ENCODE measurements at regions not wholly inside any gene's neighbourhood (a gene's known extent, or its start where the extent isn't known, plus 50 kb on each side); places are given as distances from the start of the nearest gene placed in this dataset.

- no peak for DNase-seq
Observed at GRCh38 chr22:49499433-49500075, 328.1 kb downstream of the BRD1 start.

GRCh38 chr22:49497266-49497665, 330.4 kb downstream of the BRD1 start:
- DNase-seq, result peak; percentile 15

GRCh38 chr22:49494555-49494954, 333.1 kb downstream of the BRD1 start:
- DNase-seq, result no peak

GRCh38 chr22:49492741-49493251, 334.9 kb downstream of the BRD1 start:
- no peak for DNase-seq

GRCh38 chr22:49492308-49492707, 335.4 kb downstream of the BRD1 start:
- no peak for DNase-seq

GRCh38 chr22:49491726-49492125, 335.9 kb downstream of the BRD1 start:
- DNase-seq, result no peak

DNA sequence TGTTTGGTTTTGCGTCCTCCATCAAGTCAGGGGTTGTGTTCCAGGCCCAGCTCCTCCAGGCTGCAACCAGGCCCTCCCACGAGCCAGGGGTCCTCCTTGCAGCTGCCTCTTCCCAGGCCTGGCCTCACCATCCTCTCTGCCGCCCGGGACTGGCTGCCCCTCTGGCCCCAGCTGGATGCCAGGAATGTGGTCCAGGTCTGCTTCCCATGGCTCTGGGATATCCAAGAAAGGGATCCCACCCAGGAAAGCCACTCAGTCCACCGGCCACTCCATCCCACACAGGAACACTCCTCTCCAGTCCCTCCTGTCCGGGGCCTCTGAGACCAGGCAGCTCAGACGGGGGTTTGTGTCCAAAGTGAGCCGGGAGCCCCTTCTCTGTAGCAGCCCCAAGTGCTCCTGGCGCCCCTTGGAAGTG, 336.4 kb downstream of the BRD1 start:
- no peak for DNase-seq

- no peak for DNase-seq
Observed at GRCh38 chr22:49490692-49491091, 337.0 kb downstream of the BRD1 start.

DNA sequence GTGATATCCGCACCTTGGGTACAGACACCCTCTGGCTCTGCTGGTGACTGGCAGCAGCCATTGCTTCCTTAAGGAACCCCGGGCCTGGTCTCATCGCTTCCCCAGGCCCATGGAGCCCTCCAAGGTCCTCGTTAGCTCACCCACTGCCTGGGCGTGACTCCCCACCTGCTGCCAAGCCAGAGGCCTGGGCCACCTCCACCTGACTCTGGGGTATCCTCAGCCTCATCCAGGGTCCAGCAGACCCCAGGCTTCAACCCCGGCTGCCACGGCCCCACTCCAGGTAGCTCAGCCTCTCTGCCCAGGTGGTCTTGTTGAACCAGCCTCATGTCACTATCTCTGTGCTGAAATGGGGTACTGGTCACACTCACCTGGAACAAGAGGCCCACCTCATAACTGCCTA, 337.9 kb downstream of the BRD1 start:
- no peak for DNase-seq

DNA sequence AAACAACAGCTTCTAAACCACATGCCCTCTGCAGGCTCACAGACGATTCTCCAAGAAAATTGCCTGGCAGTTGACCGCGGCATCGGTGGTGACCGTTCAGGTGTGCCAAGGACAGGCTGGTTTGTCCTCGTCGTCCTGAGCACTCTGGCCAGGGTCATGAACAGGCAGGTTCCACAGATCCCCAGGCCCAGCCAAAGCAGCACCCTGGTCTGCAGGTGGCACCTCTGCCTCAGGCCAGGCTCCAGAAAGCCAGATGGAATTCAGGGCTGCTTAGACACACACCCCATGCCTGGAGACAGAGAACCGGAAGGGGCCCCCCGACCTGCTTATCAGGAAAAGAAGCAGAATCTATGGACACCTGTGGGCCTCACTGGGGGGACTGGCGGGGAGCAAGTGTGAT, 338.7 kb downstream of the BRD1 start:
- DNase-seq, result no peak

DNA sequence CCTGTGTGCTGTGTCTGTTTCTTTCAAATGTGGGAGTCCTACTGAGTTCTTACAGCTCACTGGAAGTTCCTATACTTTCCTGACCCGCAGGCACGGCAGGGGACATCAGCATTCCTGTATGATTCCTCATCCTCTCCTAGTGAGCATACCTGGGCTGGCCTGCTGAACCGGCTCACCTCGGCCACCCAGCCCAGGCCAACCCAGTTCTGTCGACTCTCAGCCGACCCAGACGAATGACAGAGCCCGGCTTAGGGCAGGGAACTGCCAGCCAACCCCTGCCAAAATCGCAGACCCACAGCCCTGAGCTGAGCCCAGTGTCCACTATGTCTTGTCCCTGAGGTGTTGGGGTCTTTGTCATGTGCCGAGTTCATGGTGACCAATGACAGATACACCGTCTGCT, 339.7 kb downstream of the BRD1 start:
- no peak for DNase-seq

- DNase-seq, result no peak
Observed at GRCh38 chr22:49486225-49486624, 341.4 kb downstream of the BRD1 start.

GRCh38 chr22:49483946-49484345, 343.7 kb downstream of the BRD1 start:
- DNase-seq, result no peak

DNA sequence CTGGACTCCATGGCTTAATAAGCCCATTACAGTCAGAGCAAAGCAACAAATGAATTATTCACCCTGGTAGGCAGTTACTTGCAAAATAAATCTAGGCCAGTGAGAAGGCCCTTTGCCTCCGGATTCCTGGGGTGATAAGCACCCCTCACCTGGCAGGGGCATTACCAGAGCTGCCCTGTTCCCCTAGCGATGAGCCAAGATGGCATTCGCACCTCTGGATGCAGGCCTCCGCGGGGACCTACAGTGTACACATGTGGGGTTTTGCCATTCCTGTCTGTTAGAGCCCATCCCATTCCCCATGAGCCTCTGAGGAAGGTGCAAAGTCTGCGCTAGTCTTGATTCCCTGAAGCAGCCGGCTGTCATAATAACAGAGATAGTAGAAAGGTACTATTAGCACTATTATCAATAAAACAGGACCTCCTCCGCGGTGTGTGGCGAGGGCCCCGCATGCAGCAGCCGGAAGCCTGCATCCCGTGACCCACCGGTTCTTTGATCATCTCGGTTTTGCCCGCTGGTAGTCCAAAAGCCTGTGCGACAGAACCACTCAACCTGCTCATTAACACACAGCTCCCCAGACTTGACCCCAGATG, 344.3 kb downstream of the BRD1 start:
- no peak for DNase-seq

- DNase-seq, result no peak
Observed at GRCh38 chr22:49482811-49483210, 344.9 kb downstream of the BRD1 start.

DNA sequence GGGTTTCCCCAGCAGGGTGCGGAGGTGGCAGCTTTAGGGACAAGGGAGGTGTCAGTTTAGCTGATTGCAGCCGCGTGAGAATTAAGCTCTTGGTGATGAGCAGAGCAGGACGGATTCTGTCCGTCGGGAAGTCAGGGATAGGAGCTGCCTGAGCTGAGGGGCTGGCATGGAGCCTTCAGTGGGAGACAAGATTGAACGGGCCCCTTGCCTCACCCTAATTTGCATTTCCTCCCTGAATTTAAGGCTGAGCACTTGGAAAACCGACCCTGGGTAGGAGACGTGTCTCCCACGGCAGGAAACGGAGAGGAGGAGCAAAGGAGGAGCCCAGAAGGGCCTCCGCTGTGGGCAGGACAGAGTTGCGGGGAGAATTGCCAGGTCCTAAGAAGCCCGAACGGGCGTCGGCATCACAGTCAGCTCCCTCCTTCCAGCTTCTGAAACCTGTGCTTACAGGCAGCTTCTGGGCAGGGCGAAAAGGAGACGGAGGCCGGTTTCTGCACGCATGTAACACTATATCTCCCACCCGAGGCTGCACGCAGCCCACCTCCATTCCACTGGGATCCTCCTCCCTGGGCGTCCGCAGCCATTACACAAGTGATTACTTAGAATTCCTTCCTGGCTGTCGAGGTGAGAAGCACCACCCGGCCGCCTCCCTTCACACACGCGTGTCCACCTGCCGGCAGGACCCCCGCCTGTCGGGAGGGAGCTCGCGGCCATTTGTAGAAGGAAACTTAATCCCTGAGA, 345.8 kb downstream of the BRD1 start:
- no peak for DNase-seq

GRCh38 chr22:49480896-49481658, 346.6 kb downstream of the BRD1 start:
- DNase-seq, result no peak

GRCh38 chr22:49480331-49480730, 347.3 kb downstream of the BRD1 start:
- no peak for DNase-seq

DNA sequence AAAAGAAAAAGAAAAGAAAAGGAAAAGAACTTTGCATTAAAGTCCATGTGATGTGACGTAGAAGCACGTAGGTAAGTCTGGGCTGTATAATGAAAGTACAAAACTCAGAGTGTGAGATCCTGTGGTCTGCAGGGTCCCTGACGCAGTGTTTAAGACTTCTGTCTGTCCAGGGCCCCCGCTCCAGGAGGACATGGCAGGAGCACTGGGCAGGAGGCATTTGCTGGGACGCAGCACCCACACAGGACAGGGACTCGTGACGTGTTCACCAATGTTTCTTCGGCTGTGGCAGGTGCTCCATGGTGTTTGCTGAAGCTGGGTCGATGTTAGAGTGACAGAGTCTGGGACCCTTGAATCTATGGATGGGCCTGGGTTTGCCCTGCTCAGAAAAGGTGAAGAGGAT, 348.1 kb downstream of the BRD1 start:
- no peak for DNase-seq

DNA sequence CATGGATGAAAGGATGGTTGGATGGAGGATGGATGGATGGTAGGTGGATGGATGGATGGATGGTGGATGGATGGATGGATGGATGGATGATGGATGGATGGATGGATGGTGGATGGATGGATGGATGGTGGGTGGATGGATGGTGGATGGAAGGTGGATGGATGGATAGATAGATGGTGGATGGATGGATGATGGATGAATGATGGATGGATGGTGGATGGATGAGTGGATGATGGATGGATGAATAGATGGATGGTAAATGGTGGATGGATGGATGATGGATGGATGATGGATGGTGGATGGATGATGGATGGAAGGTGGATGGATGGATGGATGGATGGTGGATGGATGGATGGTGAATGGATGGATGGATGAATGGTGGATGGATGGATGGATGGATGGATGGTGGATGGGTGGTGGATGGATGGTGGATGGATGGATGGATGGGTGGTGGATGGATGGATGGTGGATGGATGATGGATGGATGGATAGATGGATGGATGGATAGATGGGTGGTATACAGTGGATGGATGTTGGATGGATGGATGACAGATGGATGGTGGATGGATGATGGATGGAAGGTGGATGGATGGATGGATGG, 350.8 kb downstream of the BRD1 start:
- no peak for DNase-seq

DNA sequence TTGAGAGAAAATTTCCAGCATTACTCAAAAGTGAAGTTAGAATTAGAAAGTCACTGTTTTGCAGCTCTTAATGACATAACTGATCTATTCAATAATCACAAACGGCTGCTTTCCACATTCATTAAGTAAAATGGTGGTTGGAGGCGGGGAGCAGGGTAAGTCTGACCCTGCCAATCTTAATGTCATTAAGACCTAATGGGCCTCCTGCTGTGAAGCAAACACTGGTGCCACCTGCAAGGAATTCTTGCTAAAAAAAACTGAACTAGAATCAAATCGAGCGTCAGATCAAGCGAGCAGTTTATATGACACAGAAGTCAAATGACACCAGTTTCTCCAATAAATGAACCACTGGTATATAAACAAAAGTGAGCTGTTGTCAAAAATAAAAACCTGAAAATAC, 351.5 kb downstream of the BRD1 start:
- no peak for DNase-seq

- no peak for DNase-seq
Observed at GRCh38 chr22:49475253-49475652, 352.4 kb downstream of the BRD1 start.

- DNase-seq, result no peak
Observed at GRCh38 chr22:49473286-49473685, 354.4 kb downstream of the BRD1 start.

Data from inflammatory macrophage treated with lipopolysaccharide for 4 hours (primary cell).